GM19468 (cell line): ENCODE measurements at regions not wholly inside any gene's neighbourhood (a gene's known extent, or its start where the extent isn't known, plus 50 kb on each side); places are given as distances from the start of the nearest gene placed in this dataset.

Experiments
- ATAC-seq: cut with Tn5 transposase; IDR thresholded peaks from one replicate; pipeline ENCODE4 v1.9.1; 2021; ENCODE audit warnings: mild to moderate bottlenecking, moderate library complexity, moderate number of reproducible peaks; ENCODE audit not compliant: unreplicated experiment; ENCODE audit errors: extremely low read depth

DNA sequence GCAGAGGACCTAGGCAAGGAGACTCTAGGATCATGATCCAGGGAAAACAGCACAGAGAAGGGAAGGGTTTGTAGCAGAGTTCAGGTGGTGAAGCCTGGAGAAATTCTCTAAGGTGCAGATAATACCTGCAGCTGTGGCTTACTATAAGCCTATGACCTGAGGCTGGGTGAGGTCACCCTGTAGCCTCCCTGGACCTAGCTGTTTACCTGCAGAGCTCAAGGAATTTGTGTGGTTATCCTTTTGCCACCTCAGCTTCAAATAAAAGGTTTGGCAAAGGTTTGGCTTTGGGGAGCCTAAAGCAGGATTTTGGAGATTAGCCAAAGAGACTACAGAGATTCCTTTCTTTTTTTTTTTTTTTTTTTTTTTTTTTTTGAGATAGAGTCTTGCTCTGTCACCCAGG, 79.5 kb upstream of the ZNF648 start:
- no peak for ATAC-seq

- ATAC-seq, result no peak
These were observed 78.0 kb upstream of the ZNF648 start for GRCh38 chr1:182139496-182139895.

DNA sequence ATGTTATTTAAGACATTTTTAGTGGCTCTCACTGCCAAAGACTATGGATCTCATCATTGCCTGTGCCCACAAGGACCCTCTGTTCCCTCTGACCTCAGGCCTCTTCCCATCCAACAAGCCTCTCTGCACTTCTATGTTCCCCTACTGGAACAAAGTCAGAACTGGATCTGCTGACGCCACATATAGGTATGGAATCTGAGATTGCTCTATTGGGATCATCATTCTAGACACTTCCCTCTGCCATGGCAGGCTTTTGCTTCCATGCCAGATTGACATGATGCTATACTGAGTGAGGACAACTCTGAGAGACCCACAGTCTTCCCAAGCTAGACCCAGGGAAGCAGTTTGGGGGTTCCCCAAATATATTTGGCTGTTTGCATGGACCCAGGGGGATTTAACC, 76.0 kb upstream of the ZNF648 start:
- ATAC-seq, result no peak

DNA sequence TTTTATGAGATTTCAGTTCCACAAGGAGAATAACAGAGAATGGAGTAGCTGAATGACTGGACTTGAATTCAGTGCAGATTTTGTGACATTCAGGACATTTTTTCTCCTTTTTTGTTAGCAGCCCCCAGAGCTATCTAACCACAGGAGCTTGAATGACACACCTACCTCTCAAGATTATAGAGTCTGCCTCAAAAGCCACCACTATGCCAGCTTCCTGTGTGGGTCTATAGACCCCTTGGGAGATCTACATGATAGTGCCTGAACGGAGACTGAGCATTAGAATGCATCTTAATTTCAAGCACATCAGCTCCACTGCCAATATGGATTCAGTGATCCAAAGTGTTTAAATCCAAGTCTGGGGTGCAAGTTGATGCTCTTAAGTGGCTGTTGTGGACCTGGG, 74.4 kb upstream of the ZNF648 start:
- ATAC-seq, result no peak

GRCh38 chr1:182134257-182134656, 72.7 kb upstream of the ZNF648 start:
- ATAC-seq, result no peak

GRCh38 chr1:182133181-182133580, 71.7 kb upstream of the ZNF648 start:
- no peak for ATAC-seq

DNA sequence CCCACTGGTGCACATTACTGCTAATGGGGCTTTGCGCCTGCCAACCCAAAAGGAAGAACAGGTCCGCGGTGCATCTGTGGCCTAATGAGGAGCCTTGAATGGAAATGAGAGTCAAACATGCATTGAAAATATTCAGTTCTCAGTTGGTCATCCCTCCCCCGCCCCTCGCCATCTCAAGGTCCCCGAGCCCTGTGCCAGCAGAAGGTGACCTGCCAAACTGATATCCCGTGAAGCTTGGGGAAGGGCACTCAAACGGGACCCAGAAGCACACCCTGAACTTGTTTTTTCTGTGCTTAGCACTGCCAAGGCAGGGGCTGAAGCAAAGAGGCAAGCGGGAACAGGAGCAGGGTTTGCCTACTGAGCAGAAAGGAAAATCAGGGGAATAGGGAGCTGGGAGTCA, 67.9 kb upstream of the ZNF648 start:
- ATAC-seq, result no peak

DNA sequence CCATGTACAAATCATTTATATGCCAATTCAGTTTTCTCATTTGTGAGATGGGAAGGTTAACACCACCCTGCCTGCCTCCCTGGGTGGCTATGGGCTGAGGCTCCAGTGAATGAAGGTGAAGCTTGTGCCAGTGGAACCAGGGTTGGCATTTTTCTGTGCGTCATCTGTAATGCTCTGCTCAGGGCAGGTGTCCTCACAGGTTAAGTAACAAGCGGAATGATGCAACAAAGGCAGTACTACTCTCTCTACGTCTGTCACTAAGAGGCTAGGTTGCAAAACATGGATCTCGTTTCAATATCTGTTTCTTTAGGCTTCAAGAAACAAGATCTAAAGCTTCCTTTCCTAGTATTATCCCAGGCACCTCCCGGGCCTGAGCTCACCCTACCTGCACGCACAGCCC, 67.0 kb upstream of the ZNF648 start:
- ATAC-seq, result no peak

DNA sequence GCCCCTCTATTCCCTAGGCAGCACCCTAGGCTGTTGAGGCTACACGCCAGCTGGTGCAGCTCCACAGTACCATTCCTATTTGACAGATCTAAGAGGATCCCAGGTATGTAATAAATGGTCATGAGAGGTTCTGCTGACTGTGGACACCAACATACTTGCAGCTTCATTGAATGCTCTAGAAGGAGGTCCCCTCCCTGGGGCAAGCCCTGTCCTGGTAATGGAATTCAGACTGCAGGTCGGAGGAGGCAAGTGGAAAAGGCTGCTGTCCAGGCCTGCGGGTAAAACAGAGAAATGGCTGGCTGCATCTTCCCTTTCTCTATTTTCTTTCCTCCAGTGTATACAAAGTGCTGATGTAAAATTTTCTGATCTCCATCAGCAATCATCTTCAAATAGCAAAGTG, 66.1 kb upstream of the ZNF648 start:
- ATAC-seq, result no peak

DNA sequence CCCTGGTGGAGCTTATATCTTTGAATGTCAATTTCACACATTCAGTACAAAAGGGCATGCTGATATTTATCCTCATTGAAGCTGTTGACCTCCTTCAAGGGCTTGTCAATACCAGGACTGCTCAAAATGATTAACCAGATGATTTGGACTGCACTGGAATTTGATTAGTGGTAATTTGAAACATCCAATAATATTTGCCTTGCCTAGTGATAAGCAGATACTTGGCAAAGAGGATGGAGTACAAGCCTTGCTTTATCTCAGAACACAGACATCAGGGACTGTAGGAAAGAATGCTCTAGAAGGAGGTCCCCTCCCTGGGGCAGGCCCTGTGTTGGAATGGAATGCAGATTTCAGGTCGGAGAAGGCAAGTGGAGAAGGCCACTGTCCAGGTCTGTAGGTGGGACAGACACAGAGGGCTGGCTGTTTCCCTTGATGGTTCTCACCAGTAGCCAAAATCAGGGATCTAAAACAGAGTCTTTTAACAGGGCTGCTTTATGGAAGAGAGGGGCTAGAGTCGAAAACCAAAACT, 64.8 kb upstream of the ZNF648 start:
- no peak for ATAC-seq

DNA sequence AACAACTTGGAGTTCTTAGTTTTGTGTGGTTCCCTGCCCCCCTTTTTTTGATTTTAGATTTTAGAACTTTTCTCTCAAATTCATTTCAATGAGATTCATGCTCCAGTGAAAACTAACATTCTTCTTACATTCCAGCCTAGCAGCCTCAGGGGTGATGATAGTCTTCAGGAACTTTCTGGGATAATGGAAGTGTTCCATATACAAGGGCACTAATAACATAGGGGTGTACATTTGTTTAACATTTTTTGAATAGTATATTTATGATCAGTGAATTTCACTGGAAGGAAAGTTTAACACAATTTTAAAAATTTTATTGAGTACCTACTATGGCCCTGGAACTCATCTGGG, 61.4 kb upstream of the ZNF648 start:
- no peak for ATAC-seq

DNA sequence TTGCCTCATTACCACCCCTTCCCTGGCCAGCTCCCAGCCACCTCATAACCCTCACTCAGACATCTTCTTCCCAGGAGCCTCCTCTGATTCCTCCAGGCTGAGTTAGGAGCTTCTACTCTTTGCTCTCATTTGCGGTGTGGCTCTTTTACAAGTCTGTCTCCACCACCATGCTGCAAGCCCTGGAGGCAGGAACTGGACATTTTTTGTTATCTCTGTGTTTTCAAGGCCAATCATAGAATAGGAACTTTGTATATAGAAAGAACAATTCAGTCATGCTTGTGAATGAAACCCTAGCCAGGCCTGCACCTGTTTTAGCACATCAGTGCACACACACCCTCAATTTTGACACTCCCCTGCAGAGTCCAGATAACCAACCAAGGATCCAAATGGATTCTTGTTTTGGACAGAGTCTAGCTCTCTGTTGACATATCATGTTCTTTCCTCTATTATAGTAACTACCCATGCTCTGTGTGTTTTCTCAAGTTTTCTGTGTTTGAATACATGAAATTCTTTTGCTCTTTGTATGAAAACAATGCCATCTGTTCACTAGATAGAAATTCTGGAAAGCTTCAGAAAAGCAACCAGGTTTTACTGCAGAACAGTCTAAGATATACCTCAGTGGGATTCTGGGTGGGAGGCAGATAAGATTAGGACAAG, 60.9 kb upstream of the ZNF648 start:
- no peak for ATAC-seq

GRCh38 chr1:182121787-182122186, 60.3 kb upstream of the ZNF648 start:
- no peak for ATAC-seq

DNA sequence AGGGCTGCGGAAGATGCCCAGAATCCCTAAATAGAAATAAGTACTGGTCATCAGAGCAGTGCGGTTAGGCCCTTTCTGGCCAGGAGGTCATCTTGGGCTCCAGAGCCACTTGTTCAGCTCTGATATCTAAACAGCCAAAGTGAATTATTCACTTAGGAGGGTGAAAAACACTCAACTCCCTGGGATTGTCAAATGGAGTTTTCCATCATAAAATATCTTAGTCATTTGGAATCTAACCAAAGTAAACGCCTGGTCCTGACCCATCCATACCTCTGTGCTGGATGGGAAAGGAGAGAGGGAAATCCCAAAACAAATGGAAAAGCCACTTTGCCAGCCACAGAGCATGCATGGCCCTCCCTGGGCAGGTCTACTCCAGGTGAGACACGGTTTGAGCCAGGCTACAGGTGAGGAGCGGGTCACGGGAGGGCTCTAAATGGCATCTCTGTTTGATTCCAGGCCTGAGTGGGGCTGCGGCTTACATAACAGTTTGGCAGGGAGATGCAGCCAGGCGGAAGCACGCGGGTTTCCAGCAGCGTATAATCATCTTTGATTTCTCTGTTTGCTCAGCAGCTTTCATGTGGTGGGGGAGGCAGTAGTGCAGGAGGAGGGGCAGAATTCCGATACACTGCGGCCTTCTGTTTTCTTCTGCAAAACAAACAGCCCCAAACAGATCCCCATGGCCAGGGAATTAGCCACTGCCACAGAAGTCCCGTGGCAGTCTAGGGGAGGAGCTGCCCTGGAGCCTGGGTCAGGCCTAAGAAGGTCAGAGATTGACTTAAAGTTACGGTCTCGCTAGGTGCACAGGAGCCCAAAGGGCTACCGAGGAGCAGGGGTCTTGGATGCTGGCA, 59.1 kb upstream of the ZNF648 start:
- no peak for ATAC-seq

- ATAC-seq, result no peak
These were observed 58.1 kb upstream of the ZNF648 start for GRCh38 chr1:182119631-182120030.

GRCh38 chr1:182118851-182119250, 57.3 kb upstream of the ZNF648 start:
- no peak for ATAC-seq

GRCh38 chr1:182114627-182115023, 53.1 kb upstream of the ZNF648 start:
- no peak for ATAC-seq

DNA sequence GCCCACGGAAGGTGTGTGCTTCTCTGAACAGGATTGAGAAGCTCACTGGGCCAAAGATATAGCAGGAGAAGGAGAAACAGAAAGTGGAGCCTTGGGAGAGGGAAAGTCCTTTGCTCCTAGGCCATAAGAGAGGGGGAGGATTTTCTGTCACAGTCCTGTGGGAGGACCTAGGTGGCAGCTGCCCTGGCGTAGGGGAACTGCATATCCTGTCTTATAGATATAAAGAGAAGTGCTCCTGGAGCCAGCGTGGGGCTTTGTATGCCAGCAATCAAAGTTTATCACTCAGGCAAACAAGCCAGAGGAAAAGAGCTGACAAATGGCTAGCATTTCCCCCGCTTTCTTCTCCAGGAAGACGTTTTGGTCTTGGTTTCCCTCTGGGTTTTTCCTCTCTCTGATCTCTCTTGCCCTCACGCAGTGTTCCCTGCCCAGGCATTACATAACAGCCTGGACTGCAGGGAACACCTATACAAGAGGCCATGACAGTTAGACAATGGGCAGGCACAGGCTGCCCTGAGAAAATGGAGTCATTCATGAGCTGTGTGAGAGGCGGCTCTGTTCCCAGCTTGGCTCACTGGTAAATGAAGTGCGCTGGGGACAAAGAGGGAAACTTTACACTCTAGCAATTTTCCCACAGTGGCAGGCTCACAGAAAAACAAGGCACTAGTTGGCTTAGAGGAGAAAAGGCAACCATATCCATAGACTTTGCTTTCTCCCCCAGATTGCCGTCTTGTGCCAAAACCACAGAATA, 52.5 kb upstream of the ZNF648 start:
- ATAC-seq, result no peak

DNA sequence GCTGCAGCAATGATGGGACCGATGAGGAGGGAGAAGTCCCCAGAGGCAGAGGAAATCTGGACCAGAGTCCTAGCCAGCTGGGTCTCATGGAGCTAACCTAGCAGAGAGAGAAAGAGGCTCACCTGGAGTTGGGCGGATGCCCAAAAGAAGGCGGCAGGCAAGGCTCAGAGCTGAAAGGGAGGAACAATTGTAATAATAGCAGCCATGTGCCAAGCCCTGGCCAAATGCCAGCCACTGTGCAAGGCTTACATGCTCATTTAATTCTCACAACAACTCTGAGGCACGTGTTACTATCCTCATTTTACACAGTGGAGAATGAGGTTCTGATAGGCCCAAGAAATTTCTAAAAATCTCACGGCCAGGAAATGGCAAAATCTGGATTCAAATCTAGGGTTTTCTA, 50.0 kb upstream of the ZNF648 start:
- no peak for ATAC-seq
